Progenitor cell of endocrine pancreas (in vitro differentiated cells): ENCODE measurements at regions not wholly inside any gene's neighbourhood (a gene's known extent, or its start where the extent isn't known, plus 50 kb on each side); places are given as distances from the start of the nearest gene placed in this dataset.

Source experiments
- DNase-seq: peaks from one replicate; pipeline ENCODE4 v3.0.0; 2021; ENCODE audit warnings: low spot score; ENCODE audit not compliant: unreplicated experiment
- H3K27ac Mint-ChIP-seq: 2 replicates; pipeline ENCODE4 v1.8.0; 2021; ENCODE audit warnings: mild to moderate bottlenecking, moderate library complexity, mixed read lengths
- H3K27me3 Mint-ChIP-seq: 2 replicates; pipeline ENCODE4 v1.8.0; 2021; ENCODE audit warnings: mixed read lengths
- H3K36me3 Mint-ChIP-seq: 2 replicates; pipeline ENCODE4 v1.8.0; 2022; ENCODE audit warnings: mixed read lengths; ENCODE audit not compliant: insufficient read depth
- H3K4me1 Mint-ChIP-seq: 2 replicates; pipeline ENCODE4 v1.8.0; 2021; ENCODE audit warnings: low read depth, mixed read lengths
- H3K4me3 Mint-ChIP-seq: 2 replicates; pipeline ENCODE4 v1.8.0; 2021; ENCODE audit warnings: low read depth, mild to moderate bottlenecking, moderate library complexity, mixed read lengths
- H3K9me3 Mint-ChIP-seq: 2 replicates; pipeline ENCODE4 v1.8.0; 2021; ENCODE audit warnings: low read depth, mixed read lengths
- TF ChIP-seq, protein P1 (sequence below): fragments of 200-600 bp; sonication (generic); IDR thresholded peaks from one replicate; pipeline ENCODE4 v1.5.0; 2021; ENCODE audit warnings: antibody characterized with exemption, mild to moderate bottlenecking; ENCODE audit not compliant: unreplicated experiment

DNA sequence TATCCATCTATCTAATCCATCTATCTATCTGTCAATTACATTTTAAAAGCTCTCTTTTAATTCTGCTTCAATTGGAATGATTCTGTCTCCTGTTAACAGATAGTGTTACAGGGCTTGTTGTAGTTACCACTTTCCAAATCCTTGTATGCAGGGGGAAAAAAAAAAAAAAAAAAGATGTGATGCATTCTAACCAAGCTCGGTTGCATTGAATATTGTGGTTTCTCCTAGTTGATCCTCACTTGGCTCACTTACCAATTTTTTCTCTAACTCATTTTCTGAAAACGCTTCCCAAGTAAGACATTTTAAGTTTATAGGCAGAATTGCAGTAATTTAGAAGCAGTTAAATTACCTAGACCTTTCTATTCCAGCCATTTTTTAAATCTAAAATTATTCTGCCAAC is 327.9 kb upstream of the PITX2 start:
- Mint-ChIP-seq H3K9me3 (no peaks in the 10 kb centered on the region), H3K4me3 (no peak overlapping the region), H3K4me1 (peaks cover 7% of the 10 kb centered on the region), H3K27ac (no peak overlapping the region), H3K27me3 (no peaks in the 10 kb centered on the region), H3K36me3 (no peaks in the 10 kb centered on the region)
- TF ChIP-seq, protein P1, sequence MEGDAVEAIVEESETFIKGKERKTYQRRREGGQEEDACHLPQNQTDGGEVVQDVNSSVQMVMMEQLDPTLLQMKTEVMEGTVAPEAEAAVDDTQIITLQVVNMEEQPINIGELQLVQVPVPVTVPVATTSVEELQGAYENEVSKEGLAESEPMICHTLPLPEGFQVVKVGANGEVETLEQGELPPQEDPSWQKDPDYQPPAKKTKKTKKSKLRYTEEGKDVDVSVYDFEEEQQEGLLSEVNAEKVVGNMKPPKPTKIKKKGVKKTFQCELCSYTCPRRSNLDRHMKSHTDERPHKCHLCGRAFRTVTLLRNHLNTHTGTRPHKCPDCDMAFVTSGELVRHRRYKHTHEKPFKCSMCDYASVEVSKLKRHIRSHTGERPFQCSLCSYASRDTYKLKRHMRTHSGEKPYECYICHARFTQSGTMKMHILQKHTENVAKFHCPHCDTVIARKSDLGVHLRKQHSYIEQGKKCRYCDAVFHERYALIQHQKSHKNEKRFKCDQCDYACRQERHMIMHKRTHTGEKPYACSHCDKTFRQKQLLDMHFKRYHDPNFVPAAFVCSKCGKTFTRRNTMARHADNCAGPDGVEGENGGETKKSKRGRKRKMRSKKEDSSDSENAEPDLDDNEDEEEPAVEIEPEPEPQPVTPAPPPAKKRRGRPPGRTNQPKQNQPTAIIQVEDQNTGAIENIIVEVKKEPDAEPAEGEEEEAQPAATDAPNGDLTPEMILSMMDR = no peak
- DNase-seq = no peak

DNA sequence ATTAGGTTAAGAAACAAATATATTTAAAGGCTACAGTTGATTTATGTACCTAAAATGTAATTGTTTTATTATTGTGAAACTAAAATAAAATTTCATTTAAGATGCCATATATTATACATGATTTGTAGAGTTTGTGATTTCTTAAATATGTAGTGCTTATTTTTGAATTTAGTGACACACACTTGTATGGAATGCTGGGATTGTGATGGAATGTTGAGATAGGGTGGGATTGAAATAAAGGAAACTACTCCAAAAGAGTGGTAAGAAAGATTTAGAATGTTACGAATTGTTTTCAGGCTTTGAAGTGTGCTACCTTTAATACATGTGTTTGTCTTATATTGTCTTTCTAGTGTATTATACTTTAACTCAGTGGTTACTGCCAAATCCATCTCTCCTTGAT is 330.3 kb upstream of the PITX2 start:
- DNase-seq = no peak
- no peak overlapping the region for H3K27ac Mint-ChIP-seq

DNA sequence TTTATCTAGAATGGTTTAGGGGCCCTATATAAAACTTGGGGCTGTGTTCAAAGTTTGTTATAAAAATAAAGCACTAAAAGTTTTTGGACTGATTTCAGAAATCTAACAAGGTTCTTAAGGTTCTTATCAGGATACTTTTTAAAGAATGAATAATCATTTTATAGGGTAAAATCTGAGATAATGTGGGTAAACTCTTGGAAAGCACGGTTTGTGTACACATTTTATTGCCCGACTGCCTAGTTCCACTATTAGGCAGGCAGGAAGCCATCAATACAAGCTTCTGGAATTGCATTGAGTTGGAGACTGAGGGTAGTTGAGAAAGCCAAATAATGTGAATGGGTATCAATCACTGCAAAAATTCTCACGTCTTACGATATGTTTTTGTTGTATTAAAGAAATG is 331.0 kb upstream of the PITX2 start:
- Mint-ChIP-seq H3K4me3 (no peak overlapping the region), H3K4me1 (peaks cover 10% of the 10 kb centered on the region), H3K9me3 (no peaks in the 10 kb centered on the region), H3K36me3 (no peaks in the 10 kb centered on the region), H3K27ac (no peak overlapping the region), H3K27me3 (no peaks in the 10 kb centered on the region)
- TF ChIP-seq, protein P1 = no peak
- DNase-seq = no peak

More for the DNA sequence above, 330.3 kb upstream of the PITX2 start:
- H3K4me3 Mint-ChIP-seq = no peak overlapping the region
- H3K4me1 Mint-ChIP-seq = peaks cover 10% of the 10 kb centered on the region
- H3K9me3 Mint-ChIP-seq = no peaks in the 10 kb centered on the region
- no peaks in the 10 kb centered on the region for H3K36me3 Mint-ChIP-seq
- no peaks in the 10 kb centered on the region for H3K27me3 Mint-ChIP-seq
- TF ChIP-seq, protein P1 = no peak

DNA sequence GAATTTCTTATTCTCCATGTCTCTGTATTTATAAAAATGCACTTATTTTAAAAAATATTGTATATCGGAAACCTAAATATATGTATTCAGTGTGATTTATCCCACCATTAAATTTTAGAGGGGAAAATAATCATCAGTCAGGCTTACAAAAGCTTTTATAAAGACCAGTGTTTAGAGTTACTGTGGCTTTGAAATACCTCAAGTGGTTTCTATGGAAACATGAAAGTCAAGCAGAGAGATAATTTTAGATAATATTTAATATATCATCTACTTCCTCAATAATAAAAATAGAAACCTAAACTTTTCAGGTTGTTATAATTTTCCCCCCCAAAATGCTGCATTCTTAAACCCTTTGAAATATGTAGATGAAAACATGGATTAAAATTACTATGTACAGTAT is 332.9 kb upstream of the PITX2 start:
- Mint-ChIP-seq H3K4me3 (no peak overlapping the region), H3K4me1 (peaks cover 10% of the 10 kb centered on the region), H3K9me3 (no peaks in the 10 kb centered on the region), H3K27ac (no peak overlapping the region), H3K36me3 (no peaks in the 10 kb centered on the region), H3K27me3 (peaks cover 2% of the 10 kb centered on the region)
- DNase-seq = no peak
- TF ChIP-seq, protein P1 = no peak

DNA sequence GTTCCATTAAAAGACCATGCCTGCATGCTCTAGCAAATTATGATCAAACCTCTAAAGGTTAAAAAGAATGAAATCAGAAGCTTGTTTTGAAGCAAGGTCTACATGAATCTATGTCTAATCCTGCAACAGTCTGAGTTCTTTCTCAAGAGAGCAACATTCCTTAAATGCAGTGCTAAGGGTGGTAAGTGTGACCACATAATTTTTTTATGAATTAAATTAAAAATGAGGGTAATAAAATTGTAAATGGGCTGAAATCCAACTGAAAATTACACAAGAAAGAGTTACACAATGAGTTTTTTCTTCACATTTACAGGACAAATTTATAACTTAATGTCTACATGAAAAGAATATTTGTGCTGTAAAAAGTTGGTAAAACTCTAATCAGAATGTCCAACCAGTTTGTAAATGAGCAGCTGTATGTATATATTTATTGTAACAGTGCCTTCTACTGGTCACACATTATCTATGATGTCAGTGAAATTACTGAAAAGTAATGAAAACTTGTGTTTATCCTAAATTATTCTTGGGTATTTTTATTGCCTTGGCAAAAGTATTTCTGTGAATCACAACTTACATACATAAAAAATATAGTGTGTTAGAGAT is 336.3 kb upstream of the PITX2 start:
- no peak overlapping the region for H3K27ac Mint-ChIP-seq
- TF ChIP-seq, protein P1 = peak; percentile 37

More for the DNA sequence above, 336.3 kb upstream of the PITX2 start:
- Mint-ChIP-seq H3K4me3 (no peak overlapping the region), H3K4me1 (peaks cover 4% of the 10 kb centered on the region), H3K36me3 (no peaks in the 10 kb centered on the region), H3K9me3 (no peaks in the 10 kb centered on the region), H3K27me3 (peaks cover 18% of the 10 kb centered on the region)
- no peak for DNase-seq
